ENCODE measurements at regions not wholly inside any gene's neighbourhood (a gene's known extent, or its start where the extent isn't known, plus 50 kb on each side); places are given as distances from the start of the nearest gene placed in this dataset.

GRCh38 chr5:143898916-143899591 is 87.1 kb downstream of the HMHB1 start:
- H3K36me3 ChIP-seq (ENCODE audit: control insufficient read depth in 4 of 4, insufficient read depth in 4 of 4, low read length in 3 of 4), result no peaks in the 10 kb centered on the region
- ChIA-PET CTCF (interaction anchor here (1.2 to 1.5 kb wide), 2 partner anchors 9 to 14 kb away, joined by 3 to 4 read pairs; no protein-coding TSS in a partner anchor), POLR2A (interaction anchor here (0.7 kb wide), 1 partner anchor 1206 kb away, joined by 3 read pairs; no protein-coding TSS in a partner anchor)
- H3K4me3 ChIP-seq (ENCODE audit: control insufficient read depth in 1 of 7, extremely low read depth in 1 of 7, insufficient read depth in 4 of 7, low read depth in 2 of 7, low read length in 6 of 7), result no peak overlapping the region
- no peak overlapping the region for H3K27ac ChIP-seq (ENCODE audit: insufficient read depth in 1 of 2, low read depth in 1 of 2, low read length in 2 of 2, poor library complexity in 1 of 2, severe bottlenecking in 2 of 2)
- DNase-seq, result peak in 1 of 3 donors; percentile 8
- no peaks in the 10 kb centered on the region for H3K27me3 ChIP-seq (replicated peaks in 2 of 5; ENCODE audit: control insufficient read depth in 4 of 5, insufficient read depth in 5 of 5, low read length in 4 of 5)
- H3K4me1 ChIP-seq (ENCODE audit: control extremely low read depth in 1 of 4, control insufficient read depth in 4 of 4, insufficient read depth in 4 of 4, low read length in 3 of 4), result peaks cover 0 to 4% (median 0%) of the 10 kb centered on the region in 4 experiments
- 49% methylated on average over 5 of the region's 6 CpGs for WGBS (ENCODE audit: insufficient coverage)
- H3K9me3 ChIP-seq (ENCODE audit: control extremely low read depth in 1 of 5, control insufficient read depth in 4 of 5, insufficient read depth in 2 of 5, low read depth in 1 of 5, low read length in 4 of 5), result no peaks in the 10 kb centered on the region

- Histone ChIP-seq H3K4me1 (ENCODE audit: control extremely low read depth in 1 of 4, control insufficient read depth in 4 of 4, insufficient read depth in 4 of 4, low read length in 3 of 4) (no peaks in the 10 kb centered on the region), H3K27me3 (replicated peaks in 2 of 5; ENCODE audit: control insufficient read depth in 4 of 5, insufficient read depth in 5 of 5, low read length in 4 of 5) (no peaks in the 10 kb centered on the region), H3K4me3 (ENCODE audit: control insufficient read depth in 1 of 7, extremely low read depth in 1 of 7, insufficient read depth in 4 of 7, low read depth in 2 of 7, low read length in 6 of 7) (no peak overlapping the region), H3K36me3 (ENCODE audit: control insufficient read depth in 4 of 4, insufficient read depth in 4 of 4, low read length in 3 of 4) (no peaks in the 10 kb centered on the region), H3K27ac (ENCODE audit: insufficient read depth in 1 of 2, low read depth in 1 of 2, low read length in 2 of 2, poor library complexity in 1 of 2, severe bottlenecking in 2 of 2) (no peak overlapping the region), H3K9me3 (ENCODE audit: control extremely low read depth in 1 of 5, control insufficient read depth in 4 of 5, insufficient read depth in 2 of 5, low read depth in 1 of 5, low read length in 4 of 5) (no peaks in the 10 kb centered on the region)
- WGBS (ENCODE audit: insufficient coverage), result no CpG with 5 or more reads among the region's 1 CpG
- DNase-seq, result no peak
- ChIA-PET CTCF (interaction anchor here (1.0 kb wide), 1 partner anchor 11 kb away, joined by 4 read pairs; no protein-coding TSS in a partner anchor), POLR2A (no interaction called here)
Observed at GRCh38 chr5:143908959-143909358, 97.0 kb downstream of the HMHB1 start.

- WGBS (ENCODE audit: insufficient coverage), result no CpG with 5 or more reads among the region's 1 CpG
- H3K4me3 ChIP-seq (ENCODE audit: control insufficient read depth in 1 of 7, extremely low read depth in 1 of 7, insufficient read depth in 4 of 7, low read depth in 2 of 7, low read length in 6 of 7), result no peak overlapping the region
- ChIA-PET POLR2A (no interaction called here), CTCF (no interaction called here)
- peaks cover 0 to 3% (median 0%) of the 10 kb centered on the region in 5 experiments for H3K27me3 ChIP-seq (replicated peaks in 2 of 5; ENCODE audit: control insufficient read depth in 4 of 5, insufficient read depth in 5 of 5, low read length in 4 of 5)
- H3K36me3 ChIP-seq (ENCODE audit: control insufficient read depth in 4 of 4, insufficient read depth in 4 of 4, low read length in 3 of 4), result no peaks in the 10 kb centered on the region
- no peaks in the 10 kb centered on the region for H3K9me3 ChIP-seq (ENCODE audit: control extremely low read depth in 1 of 5, control insufficient read depth in 4 of 5, insufficient read depth in 2 of 5, low read depth in 1 of 5, low read length in 4 of 5)
- DNase-seq, result no peak
- H3K27ac ChIP-seq (ENCODE audit: insufficient read depth in 1 of 2, low read depth in 1 of 2, low read length in 2 of 2, poor library complexity in 1 of 2, severe bottlenecking in 2 of 2), result no peak overlapping the region
- H3K4me1 ChIP-seq (ENCODE audit: control extremely low read depth in 1 of 4, control insufficient read depth in 4 of 4, insufficient read depth in 4 of 4, low read length in 3 of 4), result no peaks in the 10 kb centered on the region
Observed at GRCh38 chr5:143913008-143913752, 101.2 kb downstream of the HMHB1 start.

GRCh38 chr5:143914756-143915155 is 102.8 kb downstream of the HMHB1 start:
- POLR2A ChIA-PET, result no interaction called here
- H3K27ac ChIP-seq (ENCODE audit: insufficient read depth in 1 of 2, low read depth in 1 of 2, low read length in 2 of 2, poor library complexity in 1 of 2, severe bottlenecking in 2 of 2), result no peak overlapping the region
- no peak overlapping the region for H3K4me3 ChIP-seq (ENCODE audit: control insufficient read depth in 1 of 7, extremely low read depth in 1 of 7, insufficient read depth in 4 of 7, low read depth in 2 of 7, low read length in 6 of 7)
- WGBS (ENCODE audit: insufficient coverage), result no CpG with 5 or more reads among the region's 1 CpG
- no peaks in the 10 kb centered on the region for H3K4me1 ChIP-seq (ENCODE audit: control extremely low read depth in 1 of 4, control insufficient read depth in 4 of 4, insufficient read depth in 4 of 4, low read length in 3 of 4)
- H3K27me3 ChIP-seq (replicated peaks in 2 of 5; ENCODE audit: control insufficient read depth in 4 of 5, insufficient read depth in 5 of 5, low read length in 4 of 5), result peaks cover 0 to 3% (median 0%) of the 10 kb centered on the region in 5 experiments
- H3K36me3 ChIP-seq (ENCODE audit: control insufficient read depth in 4 of 4, insufficient read depth in 4 of 4, low read length in 3 of 4), result no peaks in the 10 kb centered on the region
- CTCF ChIA-PET, result no interaction called here
- DNase-seq, result no peak
- H3K9me3 ChIP-seq (ENCODE audit: control extremely low read depth in 1 of 5, control insufficient read depth in 4 of 5, insufficient read depth in 2 of 5, low read depth in 1 of 5, low read length in 4 of 5), result no peaks in the 10 kb centered on the region

GRCh38 chr5:143916451-143916850 is 104.5 kb downstream of the HMHB1 start:
- CTCF ChIA-PET, result interaction anchor here (1.3 kb wide), 1 partner anchor 9 kb away, joined by 3 read pairs; no protein-coding TSS in a partner anchor

GRCh38 chr5:143918961-143919360 is 107.0 kb downstream of the HMHB1 start:
- Histone ChIP-seq H3K4me3 (ENCODE audit: control insufficient read depth in 1 of 7, extremely low read depth in 1 of 7, insufficient read depth in 4 of 7, low read depth in 2 of 7, low read length in 6 of 7) (no peak overlapping the region), H3K9me3 (ENCODE audit: control extremely low read depth in 1 of 5, control insufficient read depth in 4 of 5, insufficient read depth in 2 of 5, low read depth in 1 of 5, low read length in 4 of 5) (no peaks in the 10 kb centered on the region), H3K36me3 (ENCODE audit: control insufficient read depth in 4 of 4, insufficient read depth in 4 of 4, low read length in 3 of 4) (no peaks in the 10 kb centered on the region), H3K27me3 (replicated peaks in 2 of 5; ENCODE audit: control insufficient read depth in 4 of 5, insufficient read depth in 5 of 5, low read length in 4 of 5) (peaks cover 0 to 3% (median 0%) of the 10 kb centered on the region in 5 experiments), H3K27ac (ENCODE audit: insufficient read depth in 1 of 2, low read depth in 1 of 2, low read length in 2 of 2, poor library complexity in 1 of 2, severe bottlenecking in 2 of 2) (no peak overlapping the region), H3K4me1 (ENCODE audit: control extremely low read depth in 1 of 4, control insufficient read depth in 4 of 4, insufficient read depth in 4 of 4, low read length in 3 of 4) (no peaks in the 10 kb centered on the region)
- WGBS (ENCODE audit: insufficient coverage), result no CpG with 5 or more reads among the region's 1 CpG
- DNase-seq, result no peak
- ChIA-PET CTCF (no interaction called here), POLR2A (no interaction called here)

More at GRCh38 chr5:143916451-143916850, 104.5 kb downstream of the HMHB1 start:
- 100% methylated on average over 1 of the region's 2 CpGs for WGBS (ENCODE audit: insufficient coverage)
- H3K9me3 ChIP-seq (ENCODE audit: control extremely low read depth in 1 of 5, control insufficient read depth in 4 of 5, insufficient read depth in 2 of 5, low read depth in 1 of 5, low read length in 4 of 5), result no peaks in the 10 kb centered on the region
- no peak overlapping the region for H3K27ac ChIP-seq (ENCODE audit: insufficient read depth in 1 of 2, low read depth in 1 of 2, low read length in 2 of 2, poor library complexity in 1 of 2, severe bottlenecking in 2 of 2)
- no peaks in the 10 kb centered on the region for H3K4me1 ChIP-seq (ENCODE audit: control extremely low read depth in 1 of 4, control insufficient read depth in 4 of 4, insufficient read depth in 4 of 4, low read length in 3 of 4)
- POLR2A ChIA-PET, result no interaction called here
- DNase-seq, result no peak
- no peak overlapping the region for H3K4me3 ChIP-seq (ENCODE audit: control insufficient read depth in 1 of 7, extremely low read depth in 1 of 7, insufficient read depth in 4 of 7, low read depth in 2 of 7, low read length in 6 of 7)
- peaks cover 0 to 3% (median 0%) of the 10 kb centered on the region in 5 experiments for H3K27me3 ChIP-seq (replicated peaks in 2 of 5; ENCODE audit: control insufficient read depth in 4 of 5, insufficient read depth in 5 of 5, low read length in 4 of 5)
- no peaks in the 10 kb centered on the region for H3K36me3 ChIP-seq (ENCODE audit: control insufficient read depth in 4 of 4, insufficient read depth in 4 of 4, low read length in 3 of 4)

- Histone ChIP-seq H3K36me3 (ENCODE audit: control insufficient read depth in 4 of 4, insufficient read depth in 4 of 4, low read length in 3 of 4) (no peaks in the 10 kb centered on the region), H3K9me3 (ENCODE audit: control extremely low read depth in 1 of 5, control insufficient read depth in 4 of 5, insufficient read depth in 2 of 5, low read depth in 1 of 5, low read length in 4 of 5) (no peaks in the 10 kb centered on the region), H3K4me3 (ENCODE audit: control insufficient read depth in 1 of 7, extremely low read depth in 1 of 7, insufficient read depth in 4 of 7, low read depth in 2 of 7, low read length in 6 of 7) (no peak overlapping the region), H3K27me3 (replicated peaks in 2 of 5; ENCODE audit: control insufficient read depth in 4 of 5, insufficient read depth in 5 of 5, low read length in 4 of 5) (peaks cover 0 to under 1% (median 0%) of the 10 kb centered on the region in 5 experiments), H3K27ac (ENCODE audit: insufficient read depth in 1 of 2, low read depth in 1 of 2, low read length in 2 of 2, poor library complexity in 1 of 2, severe bottlenecking in 2 of 2) (no peak overlapping the region), H3K4me1 (ENCODE audit: control extremely low read depth in 1 of 4, control insufficient read depth in 4 of 4, insufficient read depth in 4 of 4, low read length in 3 of 4) (no peaks in the 10 kb centered on the region)
- DNase-seq, result no peak
- no CpG with 5 or more reads among the region's 1 CpG for WGBS (ENCODE audit: insufficient coverage)
- ChIA-PET CTCF (no interaction called here), POLR2A (no interaction called here)
Observed at GRCh38 chr5:143920772-143921171, 108.8 kb downstream of the HMHB1 start.
